ENCODE measurements at regions not wholly inside any gene's neighbourhood (a gene's known extent, or its start where the extent isn't known, plus 50 kb on each side); places are given as distances from the start of the nearest gene placed in this dataset.
"Not testable (repeated sequence)": the region's sequence is repeated elsewhere in the genome, so short reads cannot be mapped to it uniquely, and the experiment has no call there.

- Histone ChIP-seq H3K27me3 (ENCODE audit: control insufficient read depth, insufficient read depth, low read length) (no peaks in the 10 kb centered on the region), H3K9me3 (ENCODE audit: control insufficient read depth, low read length) (no peaks in the 10 kb centered on the region), H3K36me3 (ENCODE audit: control insufficient read depth, insufficient read depth, low read length) (no peaks in the 10 kb centered on the region), H3K9ac (ENCODE audit: low read length) (no peak overlapping the region), H3K4me1 (ENCODE audit: control insufficient read depth, insufficient read depth, low read length) (no peaks in the 10 kb centered on the region), H3K4me3 (ENCODE audit: low read length) (no peak overlapping the region)
Observed at GRCh38 chr5:85428426-85428934, 1043.8 kb upstream of the EDIL3 start.

DNA sequence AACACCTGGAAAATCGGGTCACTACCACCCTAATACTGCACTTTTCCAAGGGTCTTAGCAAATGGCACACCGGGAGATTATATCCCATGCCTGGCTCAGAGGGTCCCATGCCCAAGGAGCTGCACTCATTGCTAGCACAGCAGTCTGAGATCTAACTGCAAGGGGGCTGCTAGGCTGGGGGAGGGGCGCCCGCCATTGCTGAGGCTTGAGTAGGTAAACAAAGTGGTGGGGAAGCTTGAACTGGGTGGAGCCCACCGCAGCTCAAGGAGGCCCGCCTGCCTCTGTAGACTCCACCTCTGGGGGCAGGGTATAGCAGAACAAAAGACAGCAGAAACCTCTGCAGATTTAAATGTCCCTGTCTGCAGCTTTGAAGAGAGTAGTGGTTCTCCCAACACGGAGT lies 1047.0 kb upstream of the EDIL3 start:
- H3K4me1 ChIP-seq (ENCODE audit: control insufficient read depth, insufficient read depth, low read length); H3K4me3 ChIP-seq (ENCODE audit: low read length); H3K27me3 ChIP-seq (ENCODE audit: control insufficient read depth, insufficient read depth, low read length); H3K9me3 ChIP-seq (ENCODE audit: control insufficient read depth, low read length); H3K36me3 ChIP-seq (ENCODE audit: control insufficient read depth, insufficient read depth, low read length); H3K9ac ChIP-seq (ENCODE audit: low read length): not testable (repeated sequence)

GRCh38 chr5:85441156-85441555 lies 1056.5 kb upstream of the EDIL3 start:
- no peak overlapping the region for H3K4me3 ChIP-seq (ENCODE audit: low read length)
- H3K9ac ChIP-seq (ENCODE audit: low read length): no peak overlapping the region
- no peaks in the 10 kb centered on the region for H3K9me3 ChIP-seq (ENCODE audit: control insufficient read depth, low read length)
- no peaks in the 10 kb centered on the region for H3K27me3 ChIP-seq (ENCODE audit: control insufficient read depth, insufficient read depth, low read length)
- no peaks in the 10 kb centered on the region for H3K4me1 ChIP-seq (ENCODE audit: control insufficient read depth, insufficient read depth, low read length)
- H3K36me3 ChIP-seq (ENCODE audit: control insufficient read depth, insufficient read depth, low read length): no peaks in the 10 kb centered on the region

- H3K9ac ChIP-seq (ENCODE audit: low read length): no peak overlapping the region
- no peaks in the 10 kb centered on the region for H3K9me3 ChIP-seq (ENCODE audit: control insufficient read depth, low read length)
- no peak overlapping the region for H3K4me3 ChIP-seq (ENCODE audit: low read length)
- H3K4me1 ChIP-seq (ENCODE audit: control insufficient read depth, insufficient read depth, low read length): no peaks in the 10 kb centered on the region
- no peaks in the 10 kb centered on the region for H3K36me3 ChIP-seq (ENCODE audit: control insufficient read depth, insufficient read depth, low read length)
- H3K27me3 ChIP-seq (ENCODE audit: control insufficient read depth, insufficient read depth, low read length): no peaks in the 10 kb centered on the region
Observed at GRCh38 chr5:85441853-85442252, 1057.2 kb upstream of the EDIL3 start.

GRCh38 chr5:85452322-85453025 lies 1067.8 kb upstream of the EDIL3 start:
- no peaks in the 10 kb centered on the region for H3K4me1 ChIP-seq (ENCODE audit: control insufficient read depth, insufficient read depth, low read length)
- H3K27me3 ChIP-seq (ENCODE audit: control insufficient read depth, insufficient read depth, low read length): no peaks in the 10 kb centered on the region
- H3K9me3 ChIP-seq (ENCODE audit: control insufficient read depth, low read length): no peaks in the 10 kb centered on the region
- H3K9ac ChIP-seq (ENCODE audit: low read length): no peak overlapping the region
- no peaks in the 10 kb centered on the region for H3K36me3 ChIP-seq (ENCODE audit: control insufficient read depth, insufficient read depth, low read length)
- H3K4me3 ChIP-seq (ENCODE audit: low read length): no peak overlapping the region

GRCh38 chr5:85453026-85453349 lies 1068.3 kb upstream of the EDIL3 start:
- H3K36me3 ChIP-seq (ENCODE audit: control insufficient read depth, insufficient read depth, low read length): no peaks in the 10 kb centered on the region
- no peak overlapping the region for H3K9ac ChIP-seq (ENCODE audit: low read length)
- H3K4me3 ChIP-seq (ENCODE audit: low read length): no peak overlapping the region
- no peaks in the 10 kb centered on the region for H3K27me3 ChIP-seq (ENCODE audit: control insufficient read depth, insufficient read depth, low read length)
- H3K9me3 ChIP-seq (ENCODE audit: control insufficient read depth, low read length): no peaks in the 10 kb centered on the region
- no peaks in the 10 kb centered on the region for H3K4me1 ChIP-seq (ENCODE audit: control insufficient read depth, insufficient read depth, low read length)

- no peak overlapping the region for H3K9ac ChIP-seq (ENCODE audit: low read length)
- H3K9me3 ChIP-seq (ENCODE audit: control insufficient read depth, low read length): no peaks in the 10 kb centered on the region
- H3K36me3 ChIP-seq (ENCODE audit: control insufficient read depth, insufficient read depth, low read length): no peaks in the 10 kb centered on the region
- no peak overlapping the region for H3K4me3 ChIP-seq (ENCODE audit: low read length)
- H3K4me1 ChIP-seq (ENCODE audit: control insufficient read depth, insufficient read depth, low read length): no peaks in the 10 kb centered on the region
- no peaks in the 10 kb centered on the region for H3K27me3 ChIP-seq (ENCODE audit: control insufficient read depth, insufficient read depth, low read length)
Observed at GRCh38 chr5:85458319-85458718, 1073.6 kb upstream of the EDIL3 start.

DNA sequence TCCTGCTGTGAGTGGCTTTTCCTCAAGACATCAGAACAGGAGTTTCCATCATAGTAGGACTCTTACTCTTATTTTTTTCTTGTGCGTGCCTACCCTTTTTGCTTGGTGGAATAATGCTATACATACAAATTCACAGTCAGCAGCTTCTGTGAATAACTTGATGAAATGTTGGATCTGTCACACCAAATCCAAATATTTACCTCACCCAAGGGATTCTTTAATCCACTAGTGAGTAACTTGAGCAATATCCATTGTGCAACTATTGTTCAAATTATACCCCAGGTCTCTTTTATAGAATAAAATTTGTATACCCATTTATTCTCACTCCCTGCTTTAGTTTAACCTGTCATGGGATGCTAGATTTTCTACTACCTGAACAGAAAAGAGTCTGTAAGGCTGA lies 1078.3 kb upstream of the EDIL3 start:
- no peaks in the 10 kb centered on the region for H3K4me1 ChIP-seq (ENCODE audit: control insufficient read depth, insufficient read depth, low read length)
- no peak overlapping the region for H3K4me3 ChIP-seq (ENCODE audit: low read length)
- H3K36me3 ChIP-seq (ENCODE audit: control insufficient read depth, insufficient read depth, low read length): no peaks in the 10 kb centered on the region
- H3K27me3 ChIP-seq (ENCODE audit: control insufficient read depth, insufficient read depth, low read length): no peaks in the 10 kb centered on the region
- H3K9me3 ChIP-seq (ENCODE audit: control insufficient read depth, low read length): no peaks in the 10 kb centered on the region
- no peak overlapping the region for H3K9ac ChIP-seq (ENCODE audit: low read length)

- H3K9ac ChIP-seq (ENCODE audit: low read length): no peak overlapping the region
- no peak overlapping the region for H3K4me3 ChIP-seq (ENCODE audit: low read length)
Observed at GRCh38 chr5:85466423-85466822, 1081.7 kb upstream of the EDIL3 start.

DNA sequence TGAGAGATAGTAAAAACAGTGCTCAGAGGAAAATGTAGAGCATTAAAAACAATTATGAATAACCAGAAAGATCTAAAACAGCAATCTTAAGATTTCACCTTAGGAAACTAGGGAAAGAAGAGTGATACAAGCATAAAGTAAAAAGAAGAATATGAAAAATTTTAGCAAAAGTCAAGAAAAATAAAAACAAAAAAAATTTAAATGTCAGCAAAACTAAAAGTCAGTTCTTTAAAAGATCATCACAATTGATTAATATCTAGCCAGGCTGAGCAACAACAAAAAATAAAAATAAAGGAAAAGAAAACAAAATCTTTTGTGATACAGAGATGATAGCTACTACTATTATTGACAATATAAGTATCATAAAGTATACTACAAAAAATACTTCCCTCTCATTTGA lies 1088.1 kb upstream of the EDIL3 start:
- Histone ChIP-seq H3K9ac (ENCODE audit: low read length) (no peak overlapping the region), H3K9me3 (ENCODE audit: control insufficient read depth, low read length) (no peaks in the 10 kb centered on the region), H3K36me3 (ENCODE audit: control insufficient read depth, insufficient read depth, low read length) (no peaks in the 10 kb centered on the region), H3K4me1 (ENCODE audit: control insufficient read depth, insufficient read depth, low read length) (no peaks in the 10 kb centered on the region), H3K4me3 (ENCODE audit: low read length) (no peak overlapping the region), H3K27me3 (ENCODE audit: control insufficient read depth, insufficient read depth, low read length) (no peaks in the 10 kb centered on the region)

More at GRCh38 chr5:85466423-85466822, 1081.7 kb upstream of the EDIL3 start:
- Histone ChIP-seq H3K9me3 (ENCODE audit: control insufficient read depth, low read length) (no peaks in the 10 kb centered on the region), H3K36me3 (ENCODE audit: control insufficient read depth, insufficient read depth, low read length) (no peaks in the 10 kb centered on the region), H3K4me1 (ENCODE audit: control insufficient read depth, insufficient read depth, low read length) (no peaks in the 10 kb centered on the region), H3K27me3 (ENCODE audit: control insufficient read depth, insufficient read depth, low read length) (no peaks in the 10 kb centered on the region)

- not testable (repeated sequence) for H3K9me3 ChIP-seq (ENCODE audit: control insufficient read depth, low read length); H3K4me1 ChIP-seq (ENCODE audit: control insufficient read depth, insufficient read depth, low read length); H3K27me3 ChIP-seq (ENCODE audit: control insufficient read depth, insufficient read depth, low read length); H3K4me3 ChIP-seq (ENCODE audit: low read length); H3K9ac ChIP-seq (ENCODE audit: low read length); H3K36me3 ChIP-seq (ENCODE audit: control insufficient read depth, insufficient read depth, low read length)
Observed at GRCh38 chr5:85475151-85475550, 1090.5 kb upstream of the EDIL3 start.

- Histone ChIP-seq H3K27me3 (ENCODE audit: control insufficient read depth, insufficient read depth, low read length) (no peaks in the 10 kb centered on the region), H3K9me3 (ENCODE audit: control insufficient read depth, low read length) (no peaks in the 10 kb centered on the region), H3K9ac (ENCODE audit: low read length) (no peak overlapping the region), H3K4me3 (ENCODE audit: low read length) (no peak overlapping the region), H3K4me1 (ENCODE audit: control insufficient read depth, insufficient read depth, low read length) (no peaks in the 10 kb centered on the region), H3K36me3 (ENCODE audit: control insufficient read depth, insufficient read depth, low read length) (no peaks in the 10 kb centered on the region)
Observed at GRCh38 chr5:85476617-85477016, 1091.9 kb upstream of the EDIL3 start.

- no peaks in the 10 kb centered on the region for H3K36me3 ChIP-seq (ENCODE audit: control insufficient read depth, insufficient read depth, low read length)
- H3K27me3 ChIP-seq (ENCODE audit: control insufficient read depth, insufficient read depth, low read length): no peaks in the 10 kb centered on the region
- H3K9ac ChIP-seq (ENCODE audit: low read length): no peak overlapping the region
- no peaks in the 10 kb centered on the region for H3K4me1 ChIP-seq (ENCODE audit: control insufficient read depth, insufficient read depth, low read length)
- H3K9me3 ChIP-seq (ENCODE audit: control insufficient read depth, low read length): no peaks in the 10 kb centered on the region
- H3K4me3 ChIP-seq (ENCODE audit: low read length): no peak overlapping the region
Observed at GRCh38 chr5:85479849-85480248, 1095.2 kb upstream of the EDIL3 start.

All from mucosa of stomach (tissue), 1 donor.